ENCODE measurements at regions not wholly inside any gene's neighbourhood (a gene's known extent, or its start where the extent isn't known, plus 50 kb on each side); places are given as distances from the start of the nearest gene placed in this dataset.
"Not testable (repeated sequence)": the region's sequence is repeated elsewhere in the genome, so short reads cannot be mapped to it uniquely, and the experiment has no call there.

- not testable (repeated sequence) for DNase-seq
These were observed 71.5 kb downstream of the WSB1 start for GRCh38 chr17:27365329-27365945.

- no peak for DNase-seq
These were observed 72.5 kb downstream of the WSB1 start for GRCh38 chr17:27366437-27366836.

- DNase-seq: no peak
These were observed 73.4 kb downstream of the WSB1 start for GRCh38 chr17:27367121-27367981.

GRCh38 chr17:27368151-27368795 is 74.4 kb downstream of the WSB1 start:
- no peak for DNase-seq

GRCh38 chr17:27368980-27369379 is 75.1 kb downstream of the WSB1 start:
- no peak for DNase-seq

GRCh38 chr17:27370776-27371175 is 76.9 kb downstream of the WSB1 start:
- DNase-seq: no peak

GRCh38 chr17:27373695-27374094 is 79.8 kb downstream of the WSB1 start:
- not testable (repeated sequence) for DNase-seq

- DNase-seq: no peak
These were observed 79.4 kb upstream of the KSR1 start for GRCh38 chr17:27376637-27377547.

GRCh38 chr17:27378482-27379175 is 77.6 kb upstream of the KSR1 start:
- no peak for DNase-seq

- peak; percentile 33 for DNase-seq
These were observed 76.2 kb upstream of the KSR1 start for GRCh38 chr17:27379888-27380533.

- DNase-seq: no peak
These were observed 75.7 kb upstream of the KSR1 start for GRCh38 chr17:27380551-27380950.

GRCh38 chr17:27381007-27381501 is 75.2 kb upstream of the KSR1 start:
- DNase-seq: peak; percentile 57

GRCh38 chr17:27382025-27382424 is 74.2 kb upstream of the KSR1 start:
- no peak for DNase-seq

GRCh38 chr17:27384261-27384701 is 72.0 kb upstream of the KSR1 start:
- peak; percentile 84 for DNase-seq

- peak; percentile 56 for DNase-seq
These were observed 71.5 kb upstream of the KSR1 start for GRCh38 chr17:27384726-27385125.

GRCh38 chr17:27385626-27386025 is 70.6 kb upstream of the KSR1 start:
- DNase-seq: no peak

GRCh38 chr17:27386206-27387075 is 69.8 kb upstream of the KSR1 start:
- DNase-seq: no peak

- no peak for DNase-seq
These were observed 66.6 kb upstream of the KSR1 start for GRCh38 chr17:27389542-27390140.

GRCh38 chr17:27390540-27390939 is 65.7 kb upstream of the KSR1 start:
- DNase-seq: no peak

GRCh38 chr17:27391427-27391826 is 64.8 kb upstream of the KSR1 start:
- DNase-seq: no peak
